HG03159 (cell line): ENCODE measurements at regions not wholly inside any gene's neighbourhood (a gene's known extent, or its start where the extent isn't known, plus 50 kb on each side); places are given as distances from the start of the nearest gene placed in this dataset.

Experiments
- ATAC-seq: cut with Tn5 transposase; IDR thresholded peaks from one replicate; pipeline ENCODE4 v1.9.1; 2021; ENCODE audit warnings: mild to moderate bottlenecking, moderate library complexity; ENCODE audit not compliant: unreplicated experiment

DNA sequence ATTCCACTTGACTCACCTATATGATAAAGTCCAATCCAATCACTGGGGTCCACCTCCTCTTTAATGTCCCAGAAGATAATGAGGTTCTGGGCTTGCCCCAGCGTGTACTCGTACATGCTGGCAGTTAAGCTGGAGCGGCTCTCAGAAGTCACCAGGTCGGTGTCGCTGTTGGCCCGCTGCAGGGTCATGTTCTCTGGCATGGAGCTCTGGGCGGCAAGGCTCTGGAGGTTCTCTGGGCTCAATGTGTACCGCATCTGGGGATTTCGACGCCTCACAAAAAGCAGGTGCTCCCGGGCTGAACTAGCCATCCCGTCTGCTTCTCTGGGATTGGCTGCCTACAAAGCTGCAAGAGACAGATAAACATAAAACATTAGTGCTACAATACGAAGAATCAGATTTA lies 206.4 kb upstream of the CCDC150 start:
- no peak for ATAC-seq

- no peak for ATAC-seq
Measured at GRCh38 chr2:196434217-196434616, 205.3 kb upstream of the CCDC150 start.

- no peak for ATAC-seq
Measured at GRCh38 chr2:196435189-196435588, 204.3 kb upstream of the CCDC150 start.

- no peak for ATAC-seq
Measured at GRCh38 chr2:196437626-196438025, 201.9 kb upstream of the CCDC150 start.

GRCh38 chr2:196439760-196440159 lies 199.8 kb upstream of the CCDC150 start:
- no peak for ATAC-seq

- no peak for ATAC-seq
Measured at GRCh38 chr2:196440413-196440812, 199.1 kb upstream of the CCDC150 start.

GRCh38 chr2:196441527-196441926 lies 198.0 kb upstream of the CCDC150 start:
- ATAC-seq: no peak

- ATAC-seq: no peak
Measured at GRCh38 chr2:196442211-196442610, 197.3 kb upstream of the CCDC150 start.

GRCh38 chr2:196444442-196444841 lies 195.1 kb upstream of the CCDC150 start:
- no peak for ATAC-seq

- ATAC-seq: no peak
Measured at GRCh38 chr2:196445991-196446390, 193.5 kb upstream of the CCDC150 start.

DNA sequence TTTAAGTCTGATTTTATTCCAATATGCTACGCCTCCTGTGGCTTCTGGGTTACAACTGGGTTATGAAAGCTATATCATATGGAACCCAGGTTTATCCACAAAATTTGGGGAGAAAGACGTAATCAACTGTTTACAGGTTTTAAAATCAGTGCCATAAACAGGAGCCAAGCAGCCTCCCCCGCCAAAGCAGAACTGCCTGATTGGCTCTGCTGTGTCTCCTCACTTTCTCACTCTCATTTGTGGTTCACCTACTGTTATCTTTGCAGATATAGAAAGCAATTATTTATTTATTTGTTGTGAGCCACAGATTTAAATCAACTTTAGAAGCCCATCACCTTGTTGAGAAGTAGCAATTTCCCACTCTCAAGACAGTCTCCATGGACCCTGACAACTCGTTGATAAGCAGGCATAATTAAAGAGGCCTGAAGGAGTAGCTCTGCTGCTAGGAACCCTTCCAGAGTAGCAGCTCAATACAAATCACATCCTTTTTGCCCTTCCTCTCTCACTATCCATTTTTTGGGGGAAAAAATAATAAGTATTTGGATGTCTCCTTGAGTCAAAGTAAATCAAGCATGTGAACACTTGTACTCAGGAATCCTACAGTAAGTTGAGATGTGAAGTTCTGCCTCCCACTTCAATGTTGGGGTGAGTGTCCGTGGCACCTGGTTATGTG lies 191.0 kb upstream of the CCDC150 start:
- no peak for ATAC-seq

- ATAC-seq: peak; percentile 48
Measured at GRCh38 chr2:196449083-196449482, 190.4 kb upstream of the CCDC150 start.

GRCh38 chr2:196452758-196453157 lies 186.8 kb upstream of the CCDC150 start:
- ATAC-seq: no peak

GRCh38 chr2:196453613-196454047 lies 185.9 kb upstream of the CCDC150 start:
- no peak for ATAC-seq

- ATAC-seq: no peak
Measured at GRCh38 chr2:196454492-196454891, 185.0 kb upstream of the CCDC150 start.

DNA sequence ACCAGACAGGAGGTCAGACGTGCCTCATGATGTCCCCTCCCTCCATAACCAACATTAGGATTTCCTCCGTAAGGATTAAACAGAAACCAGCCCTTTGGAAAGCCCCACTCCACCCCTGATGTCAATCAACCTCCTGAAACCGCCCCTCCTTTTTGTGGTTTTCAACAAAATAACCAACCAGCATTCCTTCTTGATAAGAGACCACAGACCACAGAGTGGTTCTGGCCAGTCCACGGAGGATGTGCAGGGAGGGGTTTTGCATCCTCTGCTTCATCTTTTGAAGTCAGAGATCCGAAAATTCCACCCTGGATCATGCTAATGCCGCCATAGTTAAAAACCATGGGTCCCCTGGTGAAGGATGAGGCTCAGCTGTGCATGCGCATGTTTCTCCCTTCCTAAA lies 180.0 kb upstream of the CCDC150 start:
- ATAC-seq: no peak

GRCh38 chr2:196463706-196464105 lies 175.8 kb upstream of the CCDC150 start:
- no peak for ATAC-seq

DNA sequence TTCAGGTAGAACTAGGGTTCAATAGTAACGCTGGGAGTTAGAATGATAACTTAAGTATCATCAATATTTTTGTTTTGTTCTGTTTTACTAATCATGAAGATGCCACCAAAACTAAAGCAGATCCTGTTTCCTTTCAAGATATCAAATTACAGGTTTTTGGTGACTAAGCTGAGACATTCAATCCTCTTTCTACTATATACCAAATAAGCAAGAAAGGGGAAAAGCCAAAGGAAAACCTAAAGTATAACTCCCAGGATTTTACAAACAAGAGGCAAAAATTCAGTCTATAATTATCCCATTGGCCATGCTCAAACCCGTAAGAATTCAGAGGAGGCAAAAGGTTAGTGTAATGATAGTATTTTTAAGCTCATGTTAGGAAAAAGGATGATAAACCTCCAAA lies 175.2 kb upstream of the CCDC150 start:
- ATAC-seq: no peak

DNA sequence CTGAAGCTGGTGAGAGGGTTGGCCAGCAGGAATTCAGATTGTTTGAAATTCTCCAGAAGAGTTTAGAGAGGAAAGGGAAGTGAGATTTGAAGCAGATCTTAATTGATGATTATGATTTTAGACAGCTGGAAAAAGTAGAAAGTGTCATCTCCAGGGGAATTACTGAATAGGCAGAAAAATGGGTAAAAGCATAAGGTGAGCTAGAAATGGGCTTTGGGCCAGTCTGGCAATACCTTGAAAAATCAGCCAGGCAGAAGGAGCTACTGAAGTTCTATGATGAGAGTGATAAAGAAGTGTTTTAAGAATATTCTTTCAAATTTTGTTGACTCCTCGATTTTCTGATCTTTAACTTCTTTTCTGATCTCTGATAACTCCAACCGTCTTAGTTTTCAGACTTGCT lies 172.9 kb upstream of the CCDC150 start:
- no peak for ATAC-seq

GRCh38 chr2:196468394-196468793 lies 171.1 kb upstream of the CCDC150 start:
- ATAC-seq: no peak

DNA sequence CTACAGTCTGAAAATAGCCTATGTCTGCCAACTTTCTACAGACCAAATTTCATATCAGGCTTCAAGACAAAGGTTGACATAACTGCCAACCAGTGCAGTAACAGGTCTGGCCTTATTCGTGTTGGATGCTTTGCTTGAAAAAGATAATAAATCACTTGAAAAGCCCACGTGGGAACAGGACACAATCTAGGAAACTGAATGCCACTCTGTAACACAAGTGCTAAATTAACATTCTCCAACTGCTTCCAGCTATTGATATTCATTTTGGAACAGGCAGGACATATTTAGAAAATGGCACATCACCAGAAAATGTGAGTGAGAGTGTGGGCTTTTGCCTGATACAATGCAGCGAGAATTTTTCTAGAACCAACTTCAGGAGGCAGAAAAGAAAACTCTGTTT lies 165.9 kb upstream of the CCDC150 start:
- ATAC-seq: no peak

- no peak for ATAC-seq
Measured at GRCh38 chr2:196475611-196476010, 163.9 kb upstream of the CCDC150 start.

GRCh38 chr2:196478588-196478987 lies 160.9 kb upstream of the CCDC150 start:
- no peak for ATAC-seq
